Adrenal gland (tissue), 5 donors: ENCODE measurements at regions not wholly inside any gene's neighbourhood (a gene's known extent, or its start where the extent isn't known, plus 50 kb on each side); places are given as distances from the start of the nearest gene placed in this dataset.

ENCODE experiments used
- CTCF ChIP-seq, 6 experiments: fragments of 450-650 bp in 4 of 6; fragments of 200-600 bp in 2 of 6; sonication (generic) in 1 of 6; IDR thresholded peaks; 1 replicate in 5 of 6; 2 replicates in 1 of 6; pipeline versions ENCODE4 v1.5.1 to v1.8.0; 2016 to 2021; ENCODE audit warnings: antibody characterized with exemption in 6 of 6, mild to moderate bottlenecking in 2 of 6, moderate library complexity in 1 of 6
- POLR2A ChIP-seq, 2 donors: fragments of 450-650 bp; IDR thresholded peaks; one replicate each; pipeline ENCODE4 v1.6.1; 2017; ENCODE audit warnings: antibody characterized with exemption in 2 of 2, mild to moderate bottlenecking in 2 of 2, moderate library complexity in 1 of 2
- donor health status: DM: no; HTN: no; CAD: no.

DNA sequence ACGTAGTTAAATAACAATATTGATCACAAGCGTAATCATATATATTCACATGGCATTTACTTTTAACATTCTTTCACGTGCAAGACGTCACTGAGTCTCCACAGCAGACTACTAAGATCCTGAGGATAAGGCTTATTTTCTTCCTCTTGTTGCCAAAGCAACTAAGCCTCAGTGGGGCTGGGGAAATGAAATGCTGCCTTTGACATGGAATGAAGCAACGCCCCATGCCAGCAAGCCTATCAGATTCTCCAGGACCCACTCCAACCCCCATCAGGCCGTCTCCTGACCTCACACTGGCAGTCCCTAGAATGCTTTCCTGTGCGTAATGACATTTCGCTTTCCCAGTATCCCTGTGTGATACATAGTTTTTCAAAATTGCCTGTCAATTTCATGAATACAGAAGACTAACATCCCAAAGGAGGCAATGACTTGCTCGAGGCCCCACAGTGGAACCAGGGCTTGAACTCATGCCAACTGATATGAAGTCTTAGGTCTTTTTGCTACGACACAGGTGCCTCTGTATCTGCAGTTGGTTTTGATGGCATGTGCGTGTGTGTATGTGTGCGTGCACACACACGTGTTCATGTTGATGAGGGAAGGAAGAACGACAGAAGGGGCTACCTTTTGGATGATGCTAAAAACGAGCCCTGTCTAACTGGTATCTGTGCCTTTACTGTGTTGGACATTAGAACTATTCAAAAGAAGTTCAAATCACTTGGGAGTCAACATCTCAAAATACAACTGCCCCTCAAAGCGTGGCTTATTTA lies 239.1 kb downstream of the VRK1 start:
- TF ChIP-seq CTCF (IDR thresholded peaks at IDR 0.05) (no peak), POLR2A (IDR thresholded peaks at IDR 0.05) (no peak)
